Liver (tissue), 8 donors: ENCODE measurements at regions not wholly inside any gene's neighbourhood (a gene's known extent, or its start where the extent isn't known, plus 50 kb on each side); places are given as distances from the start of the nearest gene placed in this dataset.
"Not testable (repeated sequence)": the region's sequence is repeated elsewhere in the genome, so short reads cannot be mapped to it uniquely, and the experiment has no call there.

Source experiments
- DNase-seq: peaks from one replicate; pipeline ENCODE4 v3.0.0-alpha.2; 2017; ENCODE audit warnings: low spot score
- H3K27ac ChIP-seq, 2 donors: one replicate each; pipeline ENCODE4 v1.7.0; 2013; ENCODE audit warnings: inconsistent platforms in 2 of 2, low read length in 2 of 2, control low read depth in 1 of 2, low read depth in 1 of 2, mild to moderate bottlenecking in 1 of 2
- H3K27me3 ChIP-seq, 4 donors: one replicate each; pipeline versions ENCODE4 v1.6.1 to v1.7.0; 2013; ENCODE audit warnings: low read length in 3 of 4, inconsistent platforms in 1 of 4, mild to moderate bottlenecking in 1 of 4, moderate library complexity in 1 of 4; ENCODE audit not compliant: control insufficient read depth in 4 of 4, insufficient read depth in 4 of 4
- H3K36me3 ChIP-seq, 4 donors: one replicate each; pipeline versions ENCODE4 v1.6.1 to v1.7.0; 2013; ENCODE audit warnings: low read length in 3 of 4, mild to moderate bottlenecking in 3 of 4, low read depth in 1 of 4, moderate library complexity in 1 of 4; ENCODE audit not compliant: control insufficient read depth in 4 of 4, insufficient read depth in 3 of 4
- H3K4me1 ChIP-seq, 4 donors: one replicate each; pipeline versions ENCODE4 v1.6.1 to v1.7.0; 2013; ENCODE audit warnings: low read length in 3 of 4, mild to moderate bottlenecking in 3 of 4, moderate library complexity in 1 of 4; ENCODE audit not compliant: control insufficient read depth in 4 of 4, insufficient read depth in 4 of 4
- H3K4me3 ChIP-seq, 3 donors: one replicate each; pipeline versions ENCODE4 v1.6.1 to v1.7.0; 2013; ENCODE audit warnings: low read length in 3 of 3, control low read depth in 1 of 3, low read depth in 1 of 3, mild to moderate bottlenecking in 1 of 3
- H3K9ac ChIP-seq, 2 donors: one replicate each; pipeline ENCODE4 v1.7.0; 2013; ENCODE audit warnings: low read length in 2 of 2, mild to moderate bottlenecking in 2 of 2, moderate library complexity in 2 of 2, control low read depth in 1 of 2, low read depth in 1 of 2
- H3K9me3 ChIP-seq, 4 donors: one replicate each; pipeline versions ENCODE4 v1.6.1 to v1.7.0; 2013; ENCODE audit warnings: low read length in 3 of 4; ENCODE audit not compliant: control insufficient read depth in 4 of 4
- ATF3 ChIP-seq: IDR thresholded peaks from 2 replicates; pipeline ENCODE4 v1.6.1; 2016; ENCODE audit warnings: antibody characterized with exemption
- CTCF ChIP-seq: fragments of 150-350 bp; IDR thresholded peaks from 2 replicates; pipeline ENCODE4 v1.5.1; 2017; ENCODE audit warnings: improper control_type of control experiment, low read depth, low read length; ENCODE audit not compliant: missing input control
- EGR1 ChIP-seq, 2 donors: IDR thresholded peaks; 2 replicates each; pipeline ENCODE4 v1.6.1; 2016 to 2018; ENCODE audit warnings: antibody characterized with exemption in 2 of 2, low read depth in 2 of 2
- FOXA1 ChIP-seq: IDR thresholded peaks from 2 replicates; pipeline ENCODE4 v1.6.1; 2016; ENCODE audit warnings: antibody characterized with exemption
- FOXA2 ChIP-seq: IDR thresholded peaks from 2 replicates; pipeline ENCODE4 v1.6.1; 2016; ENCODE audit warnings: antibody characterized with exemption
- GABPA ChIP-seq, 2 donors: IDR thresholded peaks in 1 of 2; conservative IDR thresholded peaks in 1 of 2; 2 replicates each; pipeline ENCODE4 v1.6.1; 2016; ENCODE audit warnings: antibody characterized with exemption in 2 of 2, mild to moderate bottlenecking in 1 of 2, moderate library complexity in 1 of 2
- HNF4A ChIP-seq, 2 donors: conservative IDR thresholded peaks; 2 replicates each; pipeline ENCODE4 v1.6.1; 2016; ENCODE audit warnings: antibody characterized with exemption in 2 of 2, mild to moderate bottlenecking in 2 of 2
- HNF4G ChIP-seq: IDR thresholded peaks from 2 replicates; pipeline ENCODE4 v1.6.1; 2016; ENCODE audit warnings: antibody characterized with exemption
- NR2F2 ChIP-seq: IDR thresholded peaks from 2 replicates; pipeline ENCODE4 v1.6.1; 2016; ENCODE audit warnings: antibody characterized with exemption
- RAD21 ChIP-seq, 2 donors: IDR thresholded peaks; 2 replicates each; pipeline ENCODE4 v1.6.1; 2016; ENCODE audit warnings: antibody characterized with exemption in 2 of 2, mild to moderate bottlenecking in 2 of 2
- RXRA ChIP-seq, 2 donors: IDR thresholded peaks; 2 replicates each; pipeline ENCODE4 v1.6.1; 2017 to 2018; ENCODE audit warnings: antibody characterized with exemption in 2 of 2, mild to moderate bottlenecking in 1 of 2
- SP1 ChIP-seq: IDR thresholded peaks from 2 replicates; pipeline ENCODE4 v1.6.1; 2018; ENCODE audit warnings: antibody characterized with exemption, mild to moderate bottlenecking
- YY1 ChIP-seq: IDR thresholded peaks from 2 replicates; pipeline ENCODE4 v1.6.1; 2016; ENCODE audit warnings: antibody characterized with exemption, mild to moderate bottlenecking
- ZBTB33 ChIP-seq: IDR thresholded peaks from 2 replicates; pipeline ENCODE4 v1.6.1; 2016; ENCODE audit warnings: antibody characterized with exemption
- WGBS: extraction: QIAGEN DNeasy Blood & Tissue Kit; methylation state at CpG from one replicate; pipeline ENCODE4 v1.1.7; 2013; 5-methylcytosine and 5-hydroxymethylcytosine counted together
- TF ChIP-seq, protein P1 (sequence below): IDR thresholded peaks from 2 replicates; pipeline ENCODE4 v1.6.1; 2016; ENCODE audit warnings: antibody characterized with exemption, mild to moderate bottlenecking
- donor health status: healthy.
- donor health status: healthy.
- donor health status: healthy.
- donor health status: healthy.
- donor health status: healthy.

DNA sequence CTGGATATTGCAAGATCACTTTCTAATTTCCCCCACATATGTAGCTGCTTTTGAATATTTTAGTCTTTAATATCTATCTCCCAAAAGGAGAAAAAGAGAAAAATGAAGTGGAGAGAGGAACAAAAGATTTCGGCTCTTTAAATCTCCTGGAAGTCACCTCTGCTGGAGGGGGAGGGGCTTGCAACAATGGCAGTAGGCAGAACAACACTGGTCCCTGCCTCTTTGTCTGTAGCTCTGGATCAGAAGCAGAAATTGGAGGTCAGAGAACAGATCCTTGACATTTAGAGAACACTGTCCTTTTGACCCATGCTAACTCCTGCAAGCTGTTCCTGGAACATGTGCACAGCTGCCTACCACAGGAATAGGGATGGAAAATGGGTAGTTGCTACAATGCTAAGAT, 86.7 kb upstream of the GPR12 start:
- no peaks in the 10 kb centered on the region for H3K9me3 ChIP-seq
- 34% methylated on average over 1 of the region's 1 CpG for WGBS
- peaks cover 0 to 2% (median 0%) of the 10 kb centered on the region in 4 donors for H3K27me3 ChIP-seq
- no peak overlapping the region for H3K9ac ChIP-seq
- TF ChIP-seq YY1, result no peak
- no peak for TF ChIP-seq NR2F2
- TF ChIP-seq SP1, result no peak
- no peak for TF ChIP-seq HNF4G
- no peak for TF ChIP-seq HNF4A (conservative IDR thresholded peaks at IDR 0.05)
- no peak for TF ChIP-seq FOXA1
- TF ChIP-seq GABPA (IDR thresholded peaks at IDR 0.05 in 1 of 2, conservative IDR thresholded peaks at IDR 0.05 in 1 of 2), result no peak
- no peak for TF ChIP-seq FOXA2
- no peak for TF ChIP-seq EGR1 (IDR thresholded peaks at IDR 0.05; ENCODE audit: low read depth in 2 of 2)
- TF ChIP-seq, protein P1, sequence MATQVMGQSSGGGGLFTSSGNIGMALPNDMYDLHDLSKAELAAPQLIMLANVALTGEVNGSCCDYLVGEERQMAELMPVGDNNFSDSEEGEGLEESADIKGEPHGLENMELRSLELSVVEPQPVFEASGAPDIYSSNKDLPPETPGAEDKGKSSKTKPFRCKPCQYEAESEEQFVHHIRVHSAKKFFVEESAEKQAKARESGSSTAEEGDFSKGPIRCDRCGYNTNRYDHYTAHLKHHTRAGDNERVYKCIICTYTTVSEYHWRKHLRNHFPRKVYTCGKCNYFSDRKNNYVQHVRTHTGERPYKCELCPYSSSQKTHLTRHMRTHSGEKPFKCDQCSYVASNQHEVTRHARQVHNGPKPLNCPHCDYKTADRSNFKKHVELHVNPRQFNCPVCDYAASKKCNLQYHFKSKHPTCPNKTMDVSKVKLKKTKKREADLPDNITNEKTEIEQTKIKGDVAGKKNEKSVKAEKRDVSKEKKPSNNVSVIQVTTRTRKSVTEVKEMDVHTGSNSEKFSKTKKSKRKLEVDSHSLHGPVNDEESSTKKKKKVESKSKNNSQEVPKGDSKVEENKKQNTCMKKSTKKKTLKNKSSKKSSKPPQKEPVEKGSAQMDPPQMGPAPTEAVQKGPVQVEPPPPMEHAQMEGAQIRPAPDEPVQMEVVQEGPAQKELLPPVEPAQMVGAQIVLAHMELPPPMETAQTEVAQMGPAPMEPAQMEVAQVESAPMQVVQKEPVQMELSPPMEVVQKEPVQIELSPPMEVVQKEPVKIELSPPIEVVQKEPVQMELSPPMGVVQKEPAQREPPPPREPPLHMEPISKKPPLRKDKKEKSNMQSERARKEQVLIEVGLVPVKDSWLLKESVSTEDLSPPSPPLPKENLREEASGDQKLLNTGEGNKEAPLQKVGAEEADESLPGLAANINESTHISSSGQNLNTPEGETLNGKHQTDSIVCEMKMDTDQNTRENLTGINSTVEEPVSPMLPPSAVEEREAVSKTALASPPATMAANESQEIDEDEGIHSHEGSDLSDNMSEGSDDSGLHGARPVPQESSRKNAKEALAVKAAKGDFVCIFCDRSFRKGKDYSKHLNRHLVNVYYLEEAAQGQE, result no peak
- no peak for TF ChIP-seq RAD21 (IDR thresholded peaks at IDR 0.05)
- TF ChIP-seq RXRA (IDR thresholded peaks at IDR 0.05), result no peak
- TF ChIP-seq CTCF, result no peak
- no peak for TF ChIP-seq ZBTB33
- no peak for TF ChIP-seq ATF3
- H3K4me1 ChIP-seq, result no peaks in the 10 kb centered on the region
- no peak for DNase-seq
- H3K4me3 ChIP-seq, result no peak overlapping the region
- no peak overlapping the region for H3K27ac ChIP-seq
- no peaks in the 10 kb centered on the region for H3K36me3 ChIP-seq

DNA sequence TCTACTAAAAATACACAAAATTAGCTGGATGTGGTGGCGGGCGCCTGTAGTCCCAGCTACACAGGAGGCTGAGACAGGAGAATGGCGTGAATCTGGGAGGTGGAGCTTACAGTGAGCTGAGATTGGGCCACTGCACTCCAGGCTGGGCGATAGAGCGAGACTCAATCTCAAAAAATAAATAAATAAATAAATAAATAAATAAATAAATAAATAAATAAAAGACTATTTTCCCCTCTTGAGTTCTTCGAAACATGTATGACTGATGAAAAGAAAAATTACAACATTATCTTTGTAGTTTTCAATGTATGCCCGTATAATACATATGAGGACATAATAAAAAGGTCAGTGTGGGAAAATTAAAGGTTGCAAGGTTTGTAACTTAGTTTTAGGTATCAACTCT, 84.5 kb upstream of the GPR12 start:
- 92% methylated on average over 7 of the region's 7 CpGs for WGBS
- not testable (repeated sequence) for H3K9ac ChIP-seq, H3K27ac ChIP-seq, DNase-seq, H3K27me3 ChIP-seq, H3K9me3 ChIP-seq, H3K36me3 ChIP-seq, H3K4me3 ChIP-seq, H3K4me1 ChIP-seq
